GM19035 (cell line): ENCODE measurements at regions not wholly inside any gene's neighbourhood (a gene's known extent, or its start where the extent isn't known, plus 50 kb on each side); places are given as distances from the start of the nearest gene placed in this dataset.
"Not testable (repeated sequence)": the region's sequence is repeated elsewhere in the genome, so short reads cannot be mapped to it uniquely, and the experiment has no call there.

Experiments used
- ATAC-seq: cut with Tn5 transposase; IDR thresholded peaks from one replicate; pipeline ENCODE4 v1.9.1; 2021; ENCODE audit not compliant: unreplicated experiment

- peak; percentile 93 for ATAC-seq
These were observed 60.0 kb upstream of the BANK1 start for GRCh38 chr4:101730291-101731117.

- no peak for ATAC-seq
These were observed 63.3 kb upstream of the BANK1 start for GRCh38 chr4:101727238-101727637.

- no peak for ATAC-seq
These were observed 66.4 kb upstream of the BANK1 start for GRCh38 chr4:101724093-101724492.

DNA sequence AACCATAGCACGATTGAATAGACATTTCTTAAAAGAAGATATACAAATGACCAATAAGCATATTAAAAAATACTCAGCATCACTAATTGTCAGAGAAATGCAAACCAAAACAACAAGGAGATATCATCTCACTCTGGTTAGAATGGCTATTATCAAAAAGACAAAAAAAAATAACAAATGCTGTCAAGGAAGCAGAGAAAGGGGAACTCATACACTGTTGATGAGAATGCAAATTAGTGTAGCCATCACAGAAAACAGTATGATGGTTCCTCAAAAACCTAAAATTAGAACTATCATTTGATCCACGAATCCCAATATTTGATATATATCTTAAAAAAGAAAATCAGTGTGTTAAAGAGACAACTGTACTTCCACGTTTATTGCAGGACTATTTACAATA, 71.7 kb upstream of the BANK1 start:
- ATAC-seq, result no peak

DNA sequence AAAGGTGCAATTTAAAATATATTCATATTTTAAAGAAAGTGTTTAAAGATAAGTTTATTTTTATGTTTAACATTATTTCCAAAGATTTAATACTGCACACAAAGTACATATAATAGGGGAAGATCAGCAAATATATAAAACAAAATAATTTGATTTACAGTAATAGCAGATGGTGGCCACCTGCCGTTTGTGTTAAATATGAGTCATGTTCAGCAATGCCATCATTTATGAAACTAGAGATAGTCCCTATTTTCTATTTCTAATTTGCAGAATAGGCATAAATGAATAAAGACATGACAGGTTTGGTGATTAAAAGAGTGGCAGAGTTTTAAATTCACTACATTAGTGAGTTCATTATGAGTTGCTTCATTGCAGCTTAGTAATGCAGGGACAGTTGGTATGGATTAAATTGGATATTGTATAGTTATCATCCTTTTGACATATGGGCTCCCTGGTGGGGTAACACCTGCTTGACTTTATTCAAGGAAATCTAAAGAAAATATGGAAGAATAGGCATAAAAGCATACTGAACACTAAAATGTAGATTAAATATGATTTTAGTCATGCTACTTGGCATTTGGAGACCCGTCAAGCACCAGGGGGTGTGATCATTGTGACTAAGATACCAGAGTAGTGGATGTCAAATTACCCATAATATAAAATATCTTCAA, 78.8 kb upstream of the BANK1 start:
- no peak for ATAC-seq

- no peak for ATAC-seq
These were observed 79.7 kb upstream of the BANK1 start for GRCh38 chr4:101710806-101711205.

- no peak for ATAC-seq
These were observed 82.1 kb upstream of the BANK1 start for GRCh38 chr4:101708293-101709039.

- ATAC-seq, result no peak
These were observed 82.9 kb upstream of the BANK1 start for GRCh38 chr4:101707596-101707995.

DNA sequence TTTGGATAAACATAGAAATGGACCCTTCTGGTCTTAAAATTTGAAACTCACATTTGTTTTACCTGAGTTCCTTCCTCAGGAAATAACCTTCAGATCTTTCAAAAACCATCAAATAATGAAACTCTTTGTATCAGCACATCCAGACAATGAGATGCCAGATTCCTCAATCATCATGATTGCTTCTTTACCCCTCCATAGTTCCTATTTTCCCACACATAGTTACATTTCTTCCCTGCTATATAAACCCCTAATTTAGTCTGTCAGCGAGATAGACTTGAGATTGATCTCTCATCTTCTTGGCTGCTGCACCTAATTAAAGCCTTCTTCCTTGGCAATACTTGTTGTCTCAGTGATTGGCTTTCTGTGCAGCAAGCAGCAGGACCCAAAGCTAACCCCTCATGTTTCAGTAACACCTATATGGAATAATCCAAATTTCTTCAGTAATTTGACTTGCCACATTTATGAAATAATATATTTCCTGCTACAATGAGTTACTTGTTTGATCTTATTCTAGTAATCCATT, 83.9 kb upstream of the BANK1 start:
- no peak for ATAC-seq

DNA sequence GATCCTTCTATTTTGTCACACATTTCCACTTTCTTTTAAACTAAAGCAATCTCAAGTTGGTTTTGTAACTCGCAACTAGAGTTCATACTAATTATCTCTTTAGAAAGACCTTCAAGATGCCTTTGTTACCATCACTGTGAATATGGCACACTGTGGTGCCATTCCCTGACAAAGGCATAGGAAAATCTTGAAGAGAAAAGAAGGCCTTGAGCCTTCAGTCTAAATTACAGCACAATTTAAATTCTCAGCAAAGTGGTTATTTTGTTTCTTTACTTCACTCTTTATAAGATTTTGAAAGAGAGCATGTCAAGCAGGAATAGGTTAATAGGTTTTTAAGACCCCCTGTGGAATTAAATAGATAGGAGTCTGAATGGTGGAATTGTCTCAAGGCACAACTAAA, 89.0 kb upstream of the BANK1 start:
- no peak for ATAC-seq

DNA sequence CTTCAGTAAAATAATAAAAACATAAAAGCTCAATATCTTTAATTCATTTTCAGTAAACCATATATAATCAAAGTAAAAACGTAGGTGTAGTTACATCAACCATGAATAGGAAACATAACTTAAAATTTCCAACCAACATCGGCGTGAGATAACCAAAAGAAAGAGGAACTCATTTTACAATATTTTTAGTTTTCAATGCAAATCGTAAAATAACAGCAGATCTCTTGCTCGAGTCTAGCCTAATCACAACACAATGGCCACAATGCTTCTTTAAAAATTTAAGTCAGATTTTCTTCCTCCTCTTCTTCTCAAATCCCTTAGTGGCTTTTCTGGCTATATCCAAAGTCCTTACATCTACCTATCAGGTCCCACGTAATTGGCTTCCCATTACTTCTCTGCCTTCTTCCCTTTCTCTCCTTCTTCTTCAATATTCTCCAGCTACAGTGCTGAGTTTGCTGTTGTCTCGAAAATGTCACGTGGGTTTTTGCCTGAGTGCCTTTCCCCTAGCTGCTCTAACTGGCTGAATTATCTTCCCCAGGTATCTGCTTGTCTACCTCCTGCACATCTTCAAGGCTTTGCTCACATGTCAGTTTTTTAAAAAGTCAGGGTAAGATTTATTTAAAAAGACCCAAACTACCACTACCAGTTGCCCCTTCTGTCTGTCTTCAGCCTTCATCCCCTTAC, 90.9 kb upstream of the BANK1 start:
- no peak for ATAC-seq

DNA sequence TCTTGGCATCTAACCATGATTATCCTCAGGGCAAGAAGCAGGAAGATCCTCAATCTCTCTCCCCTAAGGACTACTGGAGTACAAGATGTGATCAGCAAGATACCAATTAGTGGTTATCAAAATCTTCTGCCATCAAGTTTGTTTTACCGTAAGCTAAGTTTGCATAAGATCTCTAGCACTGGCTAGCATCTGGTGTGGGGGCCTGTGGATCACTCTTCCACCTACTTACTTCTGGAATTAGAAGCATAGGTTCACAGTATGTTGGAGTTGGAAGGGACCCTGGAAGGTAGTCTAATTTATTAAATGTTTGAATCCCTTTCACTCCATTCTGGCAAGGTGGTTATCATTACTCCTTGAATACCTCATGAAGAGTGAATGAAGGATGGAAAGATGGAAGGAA, 93.3 kb upstream of the BANK1 start:
- no peak for ATAC-seq

- ATAC-seq, result no peak
These were observed 94.1 kb upstream of the BANK1 start for GRCh38 chr4:101696276-101697010.

GRCh38 chr4:101695176-101695575, 95.4 kb upstream of the BANK1 start:
- no peak for ATAC-seq

DNA sequence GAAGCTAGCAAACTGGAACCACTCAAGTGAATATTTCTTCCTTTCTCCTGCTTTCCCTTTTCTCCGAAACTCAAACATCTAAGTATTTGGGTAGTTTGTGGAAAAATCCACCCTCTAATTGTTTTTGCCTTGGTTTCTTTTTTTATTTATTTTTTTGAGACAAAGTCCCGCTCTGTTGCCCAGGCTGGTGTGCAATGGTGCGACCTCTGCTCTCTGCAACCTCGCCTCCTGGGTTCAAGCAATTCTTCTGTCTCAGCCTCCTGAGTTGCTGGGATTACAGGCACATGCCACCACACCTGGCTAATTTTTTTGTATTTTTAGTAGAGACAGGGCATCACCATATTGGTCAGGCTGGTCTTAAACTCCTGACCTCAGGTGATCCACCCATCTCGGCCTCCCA, 96.1 kb upstream of the BANK1 start:
- not testable (repeated sequence) for ATAC-seq

GRCh38 chr4:101693842-101694398, 96.6 kb upstream of the BANK1 start:
- peak; percentile 63 for ATAC-seq

- ATAC-seq, result no peak
These were observed 101.3 kb upstream of the BANK1 start for GRCh38 chr4:101689220-101689619.

DNA sequence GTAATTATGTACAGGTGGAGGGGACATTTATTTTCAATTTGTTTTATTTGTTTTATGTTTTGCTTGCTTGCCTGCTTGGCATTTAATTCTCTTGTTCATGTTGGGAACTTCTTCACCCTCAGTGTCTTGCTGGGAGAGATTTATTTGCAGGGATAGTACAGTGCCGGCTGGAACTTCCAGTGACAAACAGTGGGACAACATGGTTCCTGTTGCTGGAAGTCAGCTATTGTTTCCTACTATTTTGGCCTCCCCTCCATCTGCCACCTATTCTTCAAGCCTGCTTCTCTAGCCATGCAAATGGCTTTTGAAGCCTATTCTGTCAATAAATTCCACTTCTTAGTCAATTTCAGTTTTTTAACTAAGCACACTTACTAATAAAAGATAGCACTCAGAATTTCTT, 105.4 kb upstream of the BANK1 start:
- ATAC-seq, result no peak

DNA sequence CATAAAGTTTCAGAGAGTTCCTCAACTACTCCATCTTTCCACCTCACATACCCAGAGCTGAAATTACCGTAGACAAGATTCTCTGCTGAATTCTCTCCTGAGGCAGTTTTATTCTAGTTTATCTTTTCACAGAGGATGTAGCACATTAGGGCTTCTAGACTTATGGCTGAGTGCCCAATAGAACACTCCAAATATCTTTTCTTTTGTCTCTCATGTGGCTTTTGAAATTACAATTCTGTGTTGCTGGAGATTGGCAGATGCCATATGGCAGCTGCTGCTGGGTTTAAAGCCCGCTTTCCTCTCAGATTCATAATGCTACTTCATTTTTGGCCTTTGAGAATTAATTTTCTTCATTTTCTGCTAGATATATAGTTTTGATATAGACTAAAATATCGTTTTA, 107.6 kb upstream of the BANK1 start:
- no peak for ATAC-seq

GRCh38 chr4:101678180-101678579, 112.3 kb upstream of the BANK1 start:
- ATAC-seq, result no peak
